ENCODE measurements at regions not wholly inside any gene's neighbourhood (a gene's known extent, or its start where the extent isn't known, plus 50 kb on each side); places are given as distances from the start of the nearest gene placed in this dataset.
A peak's percentile ranks its signal among the peaks of the same experiment; 100 is the strongest.

GRCh38 chr4:100948911-100949310 lies 398.4 kb downstream of the PPP3CA start:
- H3K4me1 ChIP-seq (ENCODE audit: control insufficient read depth in 5 of 5, insufficient read depth in 5 of 5, low read length in 5 of 5), result no peaks in the 10 kb centered on the region
- H3K9ac ChIP-seq (ENCODE audit: low read length in 5 of 5), result no peak overlapping the region
- H3K27ac ChIP-seq (ENCODE audit: low read depth, low read length), result no peak overlapping the region
- H3K4me3 ChIP-seq (ENCODE audit: low read depth in 1 of 5, low read length in 5 of 5), result no peak overlapping the region
- H3K36me3 ChIP-seq (ENCODE audit: control insufficient read depth in 5 of 5, insufficient read depth in 5 of 5, low read length in 5 of 5), result no peaks in the 10 kb centered on the region
- H3K9me3 ChIP-seq (ENCODE audit: control insufficient read depth in 5 of 5, low read length in 5 of 5), result no peaks in the 10 kb centered on the region
- H3K27me3 ChIP-seq (ENCODE audit: control insufficient read depth in 5 of 5, insufficient read depth in 4 of 5, low read length in 5 of 5), result no peaks in the 10 kb centered on the region

DNA sequence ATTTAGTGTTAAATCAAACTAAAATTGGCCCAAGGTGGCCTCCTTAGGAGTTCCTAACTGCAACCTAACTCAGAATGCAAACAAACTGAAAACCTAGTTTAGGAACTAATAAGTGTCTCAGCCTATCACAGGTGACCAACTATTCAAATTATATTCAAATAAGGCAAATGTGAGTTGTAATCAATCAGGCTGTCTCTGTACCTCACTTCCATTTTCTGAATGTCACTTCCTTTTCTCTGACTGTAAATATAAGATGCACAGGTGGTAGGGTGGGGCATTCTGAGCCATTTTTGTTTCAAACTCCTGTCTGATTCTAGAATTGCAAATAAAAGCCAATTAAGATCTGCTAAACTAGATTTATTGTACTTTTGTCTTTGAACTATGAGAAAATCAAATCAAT lies 401.5 kb downstream of the PPP3CA start:
- Histone ChIP-seq H3K4me3 (ENCODE audit: low read depth in 1 of 5, low read length in 5 of 5) (no peak overlapping the region), H3K27me3 (ENCODE audit: control insufficient read depth in 5 of 5, insufficient read depth in 4 of 5, low read length in 5 of 5) (no peaks in the 10 kb centered on the region), H3K9me3 (ENCODE audit: control insufficient read depth in 5 of 5, low read length in 5 of 5) (peaks cover 0 to 9% (median 4%) of the 10 kb centered on the region in 5 donors), H3K9ac (ENCODE audit: low read length in 5 of 5) (no peak overlapping the region), H3K4me1 (ENCODE audit: control insufficient read depth in 5 of 5, insufficient read depth in 5 of 5, low read length in 5 of 5) (no peaks in the 10 kb centered on the region), H3K27ac (ENCODE audit: low read depth, low read length) (no peak overlapping the region), H3K36me3 (ENCODE audit: control insufficient read depth in 5 of 5, insufficient read depth in 5 of 5, low read length in 5 of 5) (no peaks in the 10 kb centered on the region)

- peaks cover under 1 to 7% (median 4%) of the 10 kb centered on the region in 5 donors for H3K4me1 ChIP-seq (ENCODE audit: control insufficient read depth in 5 of 5, insufficient read depth in 5 of 5, low read length in 5 of 5)
- H3K9me3 ChIP-seq (ENCODE audit: control insufficient read depth in 5 of 5, low read length in 5 of 5), result peaks cover 0 to 9% (median 4%) of the 10 kb centered on the region in 5 donors
- no peak overlapping the region for H3K9ac ChIP-seq (ENCODE audit: low read length in 5 of 5)
- no peak overlapping the region for H3K4me3 ChIP-seq (ENCODE audit: low read depth in 1 of 5, low read length in 5 of 5)
- no peak overlapping the region for H3K27ac ChIP-seq (ENCODE audit: low read depth, low read length)
- no peaks in the 10 kb centered on the region for H3K36me3 ChIP-seq (ENCODE audit: control insufficient read depth in 5 of 5, insufficient read depth in 5 of 5, low read length in 5 of 5)
- no peaks in the 10 kb centered on the region for H3K27me3 ChIP-seq (ENCODE audit: control insufficient read depth in 5 of 5, insufficient read depth in 4 of 5, low read length in 5 of 5)
These were observed 408.6 kb downstream of the PPP3CA start for GRCh38 chr4:100938698-100939097.

GRCh38 chr4:100936661-100937375 lies 410.5 kb downstream of the PPP3CA start:
- Histone ChIP-seq H3K4me3 (ENCODE audit: low read depth in 1 of 5, low read length in 5 of 5) (no peak overlapping the region), H3K27me3 (ENCODE audit: control insufficient read depth in 5 of 5, insufficient read depth in 4 of 5, low read length in 5 of 5) (no peaks in the 10 kb centered on the region), H3K9me3 (ENCODE audit: control insufficient read depth in 5 of 5, low read length in 5 of 5) (peaks cover 0 to under 1% (median 0%) of the 10 kb centered on the region in 5 donors), H3K27ac (ENCODE audit: low read depth, low read length) (no peak overlapping the region), H3K9ac (ENCODE audit: low read length in 5 of 5) (no peak overlapping the region), H3K36me3 (ENCODE audit: control insufficient read depth in 5 of 5, insufficient read depth in 5 of 5, low read length in 5 of 5) (no peaks in the 10 kb centered on the region), H3K4me1 (ENCODE audit: control insufficient read depth in 5 of 5, insufficient read depth in 5 of 5, low read length in 5 of 5) (peaks cover 2 to 25% (median 15%) of the 10 kb centered on the region in 5 donors)

DNA sequence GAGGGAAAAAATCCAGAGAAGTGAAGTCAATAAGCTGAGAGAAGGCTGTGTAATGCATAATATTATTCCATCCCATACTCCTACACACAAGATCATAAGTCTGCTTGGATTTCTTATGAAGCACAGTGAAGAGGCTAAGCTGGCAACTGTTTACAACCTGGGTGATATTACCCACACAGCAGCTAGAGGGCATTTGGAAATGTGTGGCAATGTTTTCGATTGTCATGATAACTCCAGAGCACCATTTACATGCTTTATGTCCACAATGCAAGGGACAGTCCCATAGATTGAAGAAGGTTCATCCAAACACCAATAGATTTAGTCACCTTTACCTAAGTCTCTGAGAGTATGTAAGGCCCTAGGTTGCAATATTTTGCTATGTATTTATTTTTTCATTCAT lies 412.2 kb downstream of the PPP3CA start:
- H3K4me3 ChIP-seq (ENCODE audit: low read depth in 1 of 5, low read length in 5 of 5), result no peak overlapping the region

DNA sequence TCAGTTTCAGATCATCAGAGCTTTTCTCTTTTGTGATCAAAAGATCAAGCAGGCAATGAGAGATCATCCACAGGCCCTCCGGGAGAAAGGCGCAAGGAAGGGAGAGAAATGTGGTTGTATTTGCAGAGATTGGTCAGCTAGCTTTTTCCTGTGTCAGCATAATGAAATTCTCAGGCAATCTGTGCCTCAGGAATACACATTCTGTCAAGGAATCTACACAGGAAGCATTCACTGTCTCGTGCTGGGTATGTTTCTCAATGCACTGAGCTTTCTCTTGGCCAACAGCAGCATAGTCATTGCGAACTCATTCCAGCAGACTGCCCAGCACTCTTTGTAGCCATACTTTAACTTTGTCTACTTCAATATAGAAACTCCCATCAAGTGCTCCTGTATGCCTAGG lies 413.7 kb downstream of the PPP3CA start:
- H3K27ac ChIP-seq (ENCODE audit: low read depth, low read length), result no peak overlapping the region

More for the DNA sequence above, 412.2 kb downstream of the PPP3CA start:
- Histone ChIP-seq H3K27me3 (ENCODE audit: control insufficient read depth in 5 of 5, insufficient read depth in 4 of 5, low read length in 5 of 5) (no peaks in the 10 kb centered on the region), H3K9me3 (ENCODE audit: control insufficient read depth in 5 of 5, low read length in 5 of 5) (no peaks in the 10 kb centered on the region), H3K9ac (ENCODE audit: low read length in 5 of 5) (no peak overlapping the region), H3K36me3 (ENCODE audit: control insufficient read depth in 5 of 5, insufficient read depth in 5 of 5, low read length in 5 of 5) (no peaks in the 10 kb centered on the region), H3K27ac (ENCODE audit: low read depth, low read length) (no peak overlapping the region), H3K4me1 (ENCODE audit: control insufficient read depth in 5 of 5, insufficient read depth in 5 of 5, low read length in 5 of 5) (peaks cover 2 to 25% (median 15%) of the 10 kb centered on the region in 5 donors)

DNA sequence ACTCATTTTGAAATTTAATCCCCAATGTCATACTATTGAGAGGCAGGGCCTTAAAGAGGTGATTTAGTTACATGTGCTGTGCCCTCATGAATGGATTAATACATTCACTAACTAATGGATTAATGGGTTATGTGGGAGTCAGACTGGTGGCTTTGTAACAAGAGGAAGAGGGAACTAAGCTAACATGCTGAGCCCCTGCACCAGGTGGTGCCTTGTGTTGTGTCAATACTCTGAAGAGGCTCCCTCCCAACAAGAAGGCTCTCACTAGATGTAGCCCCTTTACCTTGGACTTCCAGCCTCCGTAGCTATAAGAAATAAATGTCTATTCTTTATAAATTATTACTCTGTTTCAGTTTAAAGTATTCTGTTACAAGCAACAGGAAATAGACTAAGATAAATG lies 411.9 kb upstream of the EMCN start:
- Histone ChIP-seq H3K9ac (ENCODE audit: low read length in 5 of 5) (no peak overlapping the region), H3K9me3 (ENCODE audit: control insufficient read depth in 5 of 5, low read length in 5 of 5) (no peaks in the 10 kb centered on the region), H3K36me3 (ENCODE audit: control insufficient read depth in 5 of 5, insufficient read depth in 5 of 5, low read length in 5 of 5) (no peaks in the 10 kb centered on the region), H3K27ac (ENCODE audit: low read depth, low read length) (no peak overlapping the region), H3K4me1 (ENCODE audit: control insufficient read depth in 5 of 5, insufficient read depth in 5 of 5, low read length in 5 of 5) (peaks cover 2 to 33% (median 25%) of the 10 kb centered on the region in 5 donors), H3K4me3 (ENCODE audit: low read depth in 1 of 5, low read length in 5 of 5) (no peak overlapping the region), H3K27me3 (ENCODE audit: control insufficient read depth in 5 of 5, insufficient read depth in 4 of 5, low read length in 5 of 5) (no peaks in the 10 kb centered on the region)

More for the DNA sequence above, 413.7 kb downstream of the PPP3CA start:
- peaks cover 2 to 25% (median 19%) of the 10 kb centered on the region in 5 donors for H3K4me1 ChIP-seq (ENCODE audit: control insufficient read depth in 5 of 5, insufficient read depth in 5 of 5, low read length in 5 of 5)
- no peaks in the 10 kb centered on the region for H3K9me3 ChIP-seq (ENCODE audit: control insufficient read depth in 5 of 5, low read length in 5 of 5)
- no peaks in the 10 kb centered on the region for H3K36me3 ChIP-seq (ENCODE audit: control insufficient read depth in 5 of 5, insufficient read depth in 5 of 5, low read length in 5 of 5)
- no peak overlapping the region for H3K9ac ChIP-seq (ENCODE audit: low read length in 5 of 5)
- no peaks in the 10 kb centered on the region for H3K27me3 ChIP-seq (ENCODE audit: control insufficient read depth in 5 of 5, insufficient read depth in 4 of 5, low read length in 5 of 5)
- H3K4me3 ChIP-seq (ENCODE audit: low read depth in 1 of 5, low read length in 5 of 5), result peak overlapping the region in 3 of 5 donors; percentile 2 to 25 (median 9)

DNA sequence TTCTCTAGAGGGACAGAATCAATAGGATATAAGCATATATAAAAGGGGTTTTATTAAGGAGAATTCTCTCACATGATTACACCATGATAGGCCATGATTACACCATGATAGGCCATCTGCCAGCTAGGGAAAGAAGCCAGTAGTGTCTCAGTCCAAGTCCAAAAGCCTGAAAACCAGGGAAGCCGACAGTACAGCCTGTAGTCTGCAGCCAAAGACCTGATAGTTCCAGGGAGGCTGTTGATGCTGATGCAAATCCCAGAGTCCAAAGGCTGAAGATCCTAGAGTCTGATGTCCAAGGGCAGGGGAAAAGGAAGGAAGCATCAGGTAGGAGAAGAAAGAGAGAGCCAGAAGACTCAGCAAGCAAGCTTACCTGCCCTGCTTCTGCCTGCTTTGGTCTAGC lies 411.3 kb upstream of the EMCN start:
- no peaks in the 10 kb centered on the region for H3K27me3 ChIP-seq (ENCODE audit: control insufficient read depth in 5 of 5, insufficient read depth in 4 of 5, low read length in 5 of 5)
- H3K9me3 ChIP-seq (ENCODE audit: control insufficient read depth in 5 of 5, low read length in 5 of 5), result no peaks in the 10 kb centered on the region
- H3K9ac ChIP-seq (ENCODE audit: low read length in 5 of 5), result no peak overlapping the region
- H3K4me3 ChIP-seq (ENCODE audit: low read depth in 1 of 5, low read length in 5 of 5), result no peak overlapping the region
- H3K27ac ChIP-seq (ENCODE audit: low read depth, low read length), result no peak overlapping the region
- peaks cover 2 to 32% (median 25%) of the 10 kb centered on the region in 5 donors for H3K4me1 ChIP-seq (ENCODE audit: control insufficient read depth in 5 of 5, insufficient read depth in 5 of 5, low read length in 5 of 5)
- H3K36me3 ChIP-seq (ENCODE audit: control insufficient read depth in 5 of 5, insufficient read depth in 5 of 5, low read length in 5 of 5), result no peaks in the 10 kb centered on the region

- H3K27me3 ChIP-seq (ENCODE audit: control insufficient read depth in 5 of 5, insufficient read depth in 4 of 5, low read length in 5 of 5), result no peaks in the 10 kb centered on the region
- no peak overlapping the region for H3K9ac ChIP-seq (ENCODE audit: low read length in 5 of 5)
- peaks cover 0 to 17% (median 10%) of the 10 kb centered on the region in 5 donors for H3K4me1 ChIP-seq (ENCODE audit: control insufficient read depth in 5 of 5, insufficient read depth in 5 of 5, low read length in 5 of 5)
- H3K9me3 ChIP-seq (ENCODE audit: control insufficient read depth in 5 of 5, low read length in 5 of 5), result no peaks in the 10 kb centered on the region
- no peaks in the 10 kb centered on the region for H3K36me3 ChIP-seq (ENCODE audit: control insufficient read depth in 5 of 5, insufficient read depth in 5 of 5, low read length in 5 of 5)
- no peak overlapping the region for H3K4me3 ChIP-seq (ENCODE audit: low read depth in 1 of 5, low read length in 5 of 5)
- H3K27ac ChIP-seq (ENCODE audit: low read depth, low read length), result no peak overlapping the region
These were observed 408.4 kb upstream of the EMCN start for GRCh38 chr4:100926039-100926717.

GRCh38 chr4:100913685-100914084 lies 395.9 kb upstream of the EMCN start:
- H3K4me1 ChIP-seq (ENCODE audit: control insufficient read depth in 5 of 5, insufficient read depth in 5 of 5, low read length in 5 of 5), result no peaks in the 10 kb centered on the region
- no peak overlapping the region for H3K27ac ChIP-seq (ENCODE audit: low read depth, low read length)
- no peak overlapping the region for H3K4me3 ChIP-seq (ENCODE audit: low read depth in 1 of 5, low read length in 5 of 5)
- H3K36me3 ChIP-seq (ENCODE audit: control insufficient read depth in 5 of 5, insufficient read depth in 5 of 5, low read length in 5 of 5), result no peaks in the 10 kb centered on the region
- H3K9ac ChIP-seq (ENCODE audit: low read length in 5 of 5), result no peak overlapping the region
- no peaks in the 10 kb centered on the region for H3K9me3 ChIP-seq (ENCODE audit: control insufficient read depth in 5 of 5, low read length in 5 of 5)
- no peaks in the 10 kb centered on the region for H3K27me3 ChIP-seq (ENCODE audit: control insufficient read depth in 5 of 5, insufficient read depth in 4 of 5, low read length in 5 of 5)
